MCF 10A (cell line): ENCODE measurements at regions not wholly inside any gene's neighbourhood (a gene's known extent, or its start where the extent isn't known, plus 50 kb on each side); places are given as distances from the start of the nearest gene placed in this dataset.
"Not testable (repeated sequence)": the region's sequence is repeated elsewhere in the genome, so short reads cannot be mapped to it uniquely, and the experiment has no call there.

ENCODE experiments used
- BruUV-seq: library from RNA; stranded (reverse); fragments of 400-500 nt; replicated peaks from 2 replicates; lab custom pipeline; 2021; lab: Mats Ljungman, UMichigan
- CTCF ChIA-PET: fragments of 300-600 bp; sonication (Branson Sonifier 250); formaldehyde crosslinking; extraction: SDS; loops from one replicate; lab custom pipeline; 2021; ENCODE audit warnings: antibody characterized with exemption, inconsistent platforms; lab: Yijun Ruan, JAX
- POLR2A ChIA-PET: fragments of 300-600, 350-650 bp; sonication (Branson Sonifier 250); formaldehyde crosslinking; extraction: SDS; loops from one replicate; lab custom pipeline; 2020; ENCODE audit warnings: antibody characterized with exemption, inconsistent platforms; lab: Yijun Ruan, JAX
- DNase-seq: peaks from one replicate; pipeline ENCODE4 v3.0.0-alpha.2; 2018; ENCODE audit not compliant: unreplicated experiment
- H3K27ac Mint-ChIP-seq: one replicate; pipeline ENCODE4 v1.8.0; 2022; ENCODE audit warnings: mild to moderate bottlenecking, low read depth, mixed read lengths; ENCODE audit not compliant: unreplicated experiment
- H3K27me3 Mint-ChIP-seq: one replicate; pipeline ENCODE4 v1.8.0; 2022; ENCODE audit warnings: mixed read lengths; ENCODE audit not compliant: insufficient read depth, unreplicated experiment
- H3K36me3 Mint-ChIP-seq: one replicate; pipeline ENCODE4 v1.8.0; 2022; ENCODE audit warnings: mild to moderate bottlenecking, moderate library complexity, mixed read lengths; ENCODE audit not compliant: insufficient read depth, unreplicated experiment
- H3K4me1 Mint-ChIP-seq: one replicate; pipeline ENCODE4 v1.8.0; 2022; ENCODE audit warnings: mixed read lengths; ENCODE audit not compliant: insufficient read depth, unreplicated experiment
- H3K4me3 Mint-ChIP-seq: one replicate; pipeline ENCODE4 v1.8.0; 2022; ENCODE audit warnings: mild to moderate bottlenecking, moderate library complexity, mixed read lengths; ENCODE audit not compliant: unreplicated experiment
- H3K9me3 Mint-ChIP-seq: one replicate; pipeline ENCODE4 v1.8.0; 2022; ENCODE audit warnings: mixed read lengths; ENCODE audit not compliant: unreplicated experiment
- intact Hi-C: fragments of 100-400 bp; cut with micrococcal nuclease; formaldehyde crosslinking; loops from 2 replicates; pipeline ENCODE4 v1.14.1; 2022
- TF ChIP-seq, protein P1 (sequence below): fragments of 200-600 bp; IDR thresholded peaks from one replicate; pipeline ENCODE4 v1.8.0; 2022; ENCODE audit warnings: antibody characterized with exemption, mild to moderate bottlenecking; ENCODE audit not compliant: unreplicated experiment

DNA sequence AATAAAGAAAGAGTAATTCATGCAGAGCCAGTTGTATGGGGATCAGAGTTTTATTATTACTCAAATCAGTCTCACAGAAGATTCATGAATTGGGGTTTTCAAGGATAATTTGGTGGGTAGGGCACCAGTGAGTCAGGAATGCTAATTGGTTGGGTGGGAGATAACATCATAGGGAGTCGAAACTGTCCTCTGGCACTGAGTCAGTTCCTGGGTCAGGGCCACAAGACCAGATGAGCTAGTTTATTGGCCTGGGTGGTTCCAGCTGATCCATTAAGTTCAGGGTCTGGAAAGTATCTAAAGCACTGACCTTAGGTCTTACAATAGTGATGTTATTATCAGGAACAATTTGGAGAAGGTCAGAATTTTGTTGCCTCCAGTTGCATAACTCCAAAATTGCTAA is 998.6 kb upstream of the EPHA6 start:
- TF ChIP-seq, protein P1, sequence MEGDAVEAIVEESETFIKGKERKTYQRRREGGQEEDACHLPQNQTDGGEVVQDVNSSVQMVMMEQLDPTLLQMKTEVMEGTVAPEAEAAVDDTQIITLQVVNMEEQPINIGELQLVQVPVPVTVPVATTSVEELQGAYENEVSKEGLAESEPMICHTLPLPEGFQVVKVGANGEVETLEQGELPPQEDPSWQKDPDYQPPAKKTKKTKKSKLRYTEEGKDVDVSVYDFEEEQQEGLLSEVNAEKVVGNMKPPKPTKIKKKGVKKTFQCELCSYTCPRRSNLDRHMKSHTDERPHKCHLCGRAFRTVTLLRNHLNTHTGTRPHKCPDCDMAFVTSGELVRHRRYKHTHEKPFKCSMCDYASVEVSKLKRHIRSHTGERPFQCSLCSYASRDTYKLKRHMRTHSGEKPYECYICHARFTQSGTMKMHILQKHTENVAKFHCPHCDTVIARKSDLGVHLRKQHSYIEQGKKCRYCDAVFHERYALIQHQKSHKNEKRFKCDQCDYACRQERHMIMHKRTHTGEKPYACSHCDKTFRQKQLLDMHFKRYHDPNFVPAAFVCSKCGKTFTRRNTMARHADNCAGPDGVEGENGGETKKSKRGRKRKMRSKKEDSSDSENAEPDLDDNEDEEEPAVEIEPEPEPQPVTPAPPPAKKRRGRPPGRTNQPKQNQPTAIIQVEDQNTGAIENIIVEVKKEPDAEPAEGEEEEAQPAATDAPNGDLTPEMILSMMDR = no peak
- no peak overlapping the region for H3K4me3 Mint-ChIP-seq
- no peaks in the 10 kb centered on the region for H3K9me3 Mint-ChIP-seq
- H3K27me3 Mint-ChIP-seq = no peaks in the 10 kb centered on the region
- H3K27ac Mint-ChIP-seq = no peak overlapping the region
- ChIA-PET CTCF (no interaction called here), POLR2A (no interaction called here)
- no TSS peak for BruUV-seq
- no peak for DNase-seq
- H3K4me1 Mint-ChIP-seq = no peaks in the 10 kb centered on the region
- H3K36me3 Mint-ChIP-seq = no peaks in the 10 kb centered on the region
- intact Hi-C loops = no loop called here

DNA sequence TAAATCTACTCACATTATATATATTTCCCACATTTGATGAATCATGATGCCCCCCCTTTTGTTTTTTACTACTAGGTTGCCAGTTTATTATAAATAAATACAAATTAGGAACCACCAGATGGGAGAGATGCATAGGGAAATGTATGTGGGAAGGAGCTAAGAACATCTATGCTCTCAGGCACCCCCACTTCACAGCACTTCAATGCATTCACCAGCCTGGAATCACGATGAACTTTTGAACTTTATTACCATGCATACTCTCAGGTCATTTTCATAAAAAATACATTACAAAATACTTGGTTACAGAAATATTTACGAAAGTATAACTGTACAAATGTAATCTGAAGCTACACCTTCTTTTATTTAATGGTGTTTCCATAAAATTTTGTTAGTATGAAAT is 988.0 kb upstream of the EPHA6 start:
- TF ChIP-seq, protein P1 = no peak
- ChIA-PET POLR2A (no interaction called here), CTCF (interaction anchor here (1.3 kb wide), 1 partner anchor 19 kb away, joined by 3 read pairs; no protein-coding TSS in a partner anchor)
- H3K4me3 Mint-ChIP-seq = no peak overlapping the region
- no peaks in the 10 kb centered on the region for H3K27me3 Mint-ChIP-seq
- no peak overlapping the region for H3K27ac Mint-ChIP-seq
- no peaks in the 10 kb centered on the region for H3K9me3 Mint-ChIP-seq
- H3K4me1 Mint-ChIP-seq = no peaks in the 10 kb centered on the region
- intact Hi-C loops = no loop called here
- BruUV-seq = no TSS peak
- H3K36me3 Mint-ChIP-seq = no peaks in the 10 kb centered on the region
- no peak for DNase-seq

DNA sequence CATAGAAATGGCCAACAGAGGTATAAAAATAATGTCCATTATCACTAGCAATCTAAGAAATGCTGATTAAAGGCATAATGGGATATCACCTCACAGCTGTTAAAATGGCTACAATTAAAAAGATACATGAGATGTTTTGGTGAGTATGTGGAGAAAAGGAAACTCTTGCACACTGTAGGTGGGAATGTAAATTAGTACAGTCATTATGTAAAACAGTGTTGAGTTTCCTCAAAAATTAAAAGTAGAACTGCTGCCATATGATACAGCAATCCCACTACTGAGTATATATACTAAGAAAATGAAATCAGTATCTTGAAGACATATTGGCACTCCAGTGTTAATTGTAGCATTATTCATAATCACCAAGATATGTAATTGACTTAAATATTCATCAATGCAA is 982.2 kb upstream of the EPHA6 start:
- intact Hi-C loops = no loop called here
- Mint-ChIP-seq H3K36me3 (no peaks in the 10 kb centered on the region), H3K4me3 (no peak overlapping the region), H3K9me3 (no peaks in the 10 kb centered on the region), H3K27me3 (no peaks in the 10 kb centered on the region), H3K27ac (no peak overlapping the region), H3K4me1 (no peaks in the 10 kb centered on the region)
- no peak for DNase-seq
- TF ChIP-seq, protein P1 = no peak
- POLR2A ChIA-PET = no interaction called here
- CTCF ChIA-PET = no interaction called here
- no TSS peak for BruUV-seq

DNA sequence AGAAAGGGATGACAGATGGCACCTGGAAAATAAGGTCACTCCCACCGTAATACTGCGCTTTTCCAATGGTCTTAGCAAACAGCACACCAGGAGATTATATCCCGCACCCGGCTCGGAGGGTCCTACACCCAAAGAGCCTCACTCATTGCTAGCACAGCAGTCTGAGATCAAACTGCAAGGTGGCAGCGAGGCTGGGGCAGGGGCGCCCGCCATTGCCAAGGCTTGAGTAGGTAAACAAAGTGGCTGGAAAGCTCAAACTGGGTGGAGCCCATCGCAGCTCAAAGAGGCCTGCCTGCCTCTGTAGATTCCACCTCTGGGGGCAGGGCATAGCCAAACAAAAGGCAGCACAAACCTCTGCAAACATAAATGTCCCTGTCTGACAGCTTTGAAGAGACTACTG is 953.8 kb upstream of the EPHA6 start:
- POLR2A ChIA-PET, intact Hi-C loops, H3K4me1 Mint-ChIP-seq, H3K27ac Mint-ChIP-seq, BruUV-seq, H3K4me3 Mint-ChIP-seq, H3K36me3 Mint-ChIP-seq, CTCF ChIA-PET, DNase-seq, H3K27me3 Mint-ChIP-seq: not testable (repeated sequence)
- peaks cover 14% of the 10 kb centered on the region for H3K9me3 Mint-ChIP-seq

DNA sequence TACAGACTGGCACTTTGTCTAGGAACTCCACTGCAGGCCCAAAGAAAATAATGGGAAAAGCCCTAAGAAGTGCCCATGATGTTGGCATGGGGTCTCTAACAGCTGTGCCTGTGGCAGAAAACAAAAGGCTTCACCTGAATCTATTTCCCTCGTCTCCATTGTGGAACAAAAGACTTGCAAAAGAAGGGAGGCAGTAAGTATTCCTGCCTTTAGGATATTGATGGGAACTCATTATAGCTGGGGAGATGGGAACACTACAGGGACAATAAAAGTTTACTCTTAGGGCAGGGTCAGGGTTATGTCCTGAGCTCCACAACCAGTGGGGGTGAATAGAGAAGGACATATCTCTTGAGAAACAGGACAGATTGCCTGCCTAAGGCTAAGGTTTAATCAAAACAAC is 930.6 kb upstream of the EPHA6 start:
- H3K27me3 Mint-ChIP-seq = no peaks in the 10 kb centered on the region
- no peak overlapping the region for H3K27ac Mint-ChIP-seq
- no peaks in the 10 kb centered on the region for H3K4me1 Mint-ChIP-seq
- intact Hi-C loops = no loop called here
- no TSS peak for BruUV-seq
- no peaks in the 10 kb centered on the region for H3K9me3 Mint-ChIP-seq
- H3K36me3 Mint-ChIP-seq = no peaks in the 10 kb centered on the region
- no peak overlapping the region for H3K4me3 Mint-ChIP-seq
- ChIA-PET CTCF (no interaction called here), POLR2A (no interaction called here)
- DNase-seq = no peak
- TF ChIP-seq, protein P1 = no peak
